Loucy (cell line): ENCODE measurements at regions not wholly inside any gene's neighbourhood (a gene's known extent, or its start where the extent isn't known, plus 50 kb on each side); places are given as distances from the start of the nearest gene placed in this dataset.

Source experiments
- EZH2phosphoT487 ChIP-seq: fragments of 200-600 bp; IDR thresholded peaks from 2 replicates; pipeline ENCODE4 v1.6.1; 2018; ENCODE audit warnings: antibody characterized with exemption, mild to moderate bottlenecking, moderate library complexity, borderline replicate concordance
- TF ChIP-seq, protein P1 (sequence below): fragments of 200-600 bp; sonication (generic); conservative IDR thresholded peaks from 2 replicates; pipeline ENCODE4 v1.5.1; 2014; ENCODE audit warnings: mild to moderate bottlenecking, antibody characterized with exemption, low read length

DNA sequence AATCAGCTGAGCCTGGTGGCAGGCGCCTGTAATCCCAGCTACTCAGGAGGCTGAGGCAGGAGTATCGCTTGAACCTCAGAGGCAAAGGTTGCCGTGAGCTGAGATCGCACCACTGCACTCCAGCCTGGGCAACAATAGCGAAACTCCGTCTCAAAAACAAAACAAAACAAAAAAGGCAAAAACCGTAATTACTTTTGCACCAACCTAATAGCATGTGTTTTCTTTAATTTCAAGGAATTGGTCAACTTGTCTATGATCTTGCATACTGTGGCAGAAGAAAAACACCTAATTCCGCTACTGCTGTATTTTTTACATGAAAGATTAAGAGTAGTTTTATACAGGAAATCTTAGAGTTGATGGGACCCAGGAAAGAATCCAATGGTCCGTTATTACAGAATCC is 241.2 kb downstream of the COL4A1 start:
- TF ChIP-seq, protein P1, sequence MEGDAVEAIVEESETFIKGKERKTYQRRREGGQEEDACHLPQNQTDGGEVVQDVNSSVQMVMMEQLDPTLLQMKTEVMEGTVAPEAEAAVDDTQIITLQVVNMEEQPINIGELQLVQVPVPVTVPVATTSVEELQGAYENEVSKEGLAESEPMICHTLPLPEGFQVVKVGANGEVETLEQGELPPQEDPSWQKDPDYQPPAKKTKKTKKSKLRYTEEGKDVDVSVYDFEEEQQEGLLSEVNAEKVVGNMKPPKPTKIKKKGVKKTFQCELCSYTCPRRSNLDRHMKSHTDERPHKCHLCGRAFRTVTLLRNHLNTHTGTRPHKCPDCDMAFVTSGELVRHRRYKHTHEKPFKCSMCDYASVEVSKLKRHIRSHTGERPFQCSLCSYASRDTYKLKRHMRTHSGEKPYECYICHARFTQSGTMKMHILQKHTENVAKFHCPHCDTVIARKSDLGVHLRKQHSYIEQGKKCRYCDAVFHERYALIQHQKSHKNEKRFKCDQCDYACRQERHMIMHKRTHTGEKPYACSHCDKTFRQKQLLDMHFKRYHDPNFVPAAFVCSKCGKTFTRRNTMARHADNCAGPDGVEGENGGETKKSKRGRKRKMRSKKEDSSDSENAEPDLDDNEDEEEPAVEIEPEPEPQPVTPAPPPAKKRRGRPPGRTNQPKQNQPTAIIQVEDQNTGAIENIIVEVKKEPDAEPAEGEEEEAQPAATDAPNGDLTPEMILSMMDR, result no peak
- TF ChIP-seq EZH2phosphoT487, result no peak
